GM12878 (cell line): ENCODE measurements at regions not wholly inside any gene's neighbourhood (a gene's known extent, or its start where the extent isn't known, plus 50 kb on each side); places are given as distances from the start of the nearest gene placed in this dataset.

ENCODE experiments used
- ATAC-seq: fragments of 200-7000 bp; cut with Tn5 transposase; 3 replicates; pipeline ENCODE4 v1.9.1; 2020; ENCODE audit warnings: mild to moderate bottlenecking, moderate library complexity
- BruUV-seq: library from RNA; stranded (reverse); fragments of 400-500 nt; replicated peaks from 2 replicates; lab custom pipeline; 2021; lab: Mats Ljungman, UMichigan
- CTCF ChIA-PET: fragments of 300-600 bp; sonication (Branson Sonifier 250); formaldehyde crosslinking; extraction: SDS; loops from one replicate; lab custom pipeline; 2021; ENCODE audit warnings: inconsistent platforms; lab: Yijun Ruan, JAX
- POLR2A ChIA-PET: fragments of 350-600 bp; formaldehyde crosslinking; extraction: SDS; loops from one replicate; lab custom pipeline; 2021; ENCODE audit warnings: inconsistent platforms; lab: Charles Lee
- RAD21 ChIA-PET: fragments of 300-600 bp; sonication (Branson Sonifier 250); formaldehyde crosslinking; loops from one replicate; lab custom pipeline; 2023; ENCODE audit warnings: antibody characterized with exemption; ENCODE audit not compliant: unreplicated experiment; lab: Charles Lee
- SMC1A ChIA-PET: fragments of 300-600 bp; sonication (Branson Sonifier 250); formaldehyde crosslinking; loops from one replicate; lab custom pipeline; 2023; ENCODE audit not compliant: unreplicated experiment, uncharacterized antibody; lab: Charles Lee
- DNase-seq: peaks from one replicate; pipeline ENCODE4 v3.0.0-alpha.2; 2011; ENCODE audit warnings: low read depth, low spot score
- FAIRE-seq: peaks from 3 replicates; lab custom pipeline; 2011; peaks lifted over from hg19 to GRCh38; lab: Jason Lieb, UNC
- H2AFZ ChIP-seq: 2 replicates; pipeline ENCODE4 v1.6.0; 2011; ENCODE audit warnings: low read depth, low read length, control low read depth; ENCODE audit not compliant: control insufficient read depth
- H3K27ac ChIP-seq: 2 replicates; pipeline ENCODE4 v1.5.1; 2011; ENCODE audit warnings: control low read depth; ENCODE audit not compliant: control insufficient read depth, insufficient read depth
- H3K27me3 ChIP-seq, 2 experiments: replicated peaks in 1 of 2; 2 replicates each; pipeline versions ENCODE4 v1.6.0 to v1.6.1; 2011; ENCODE audit warnings: low read length in 1 of 2; ENCODE audit not compliant: control insufficient read depth in 2 of 2, insufficient read depth in 2 of 2
- H3K36me3 ChIP-seq, 2 experiments: 2 replicates each; pipeline ENCODE4 v1.5.1; 2011; ENCODE audit warnings: low read length in 1 of 2; ENCODE audit not compliant: control insufficient read depth in 2 of 2, insufficient read depth in 2 of 2
- H3K4me1 ChIP-seq: 2 replicates; pipeline ENCODE4 v1.6.1; 2011; ENCODE audit warnings: mild to moderate bottlenecking, low read length, moderate library complexity, mixed read lengths; ENCODE audit not compliant: control insufficient read depth, insufficient read depth
- H3K4me2 ChIP-seq: 2 replicates; pipeline ENCODE4 v1.6.0; 2011; ENCODE audit warnings: control low read depth; ENCODE audit not compliant: control insufficient read depth, insufficient read depth
- H3K4me3 ChIP-seq: fragments of 200-600 bp; sonication (generic); 2 replicates; pipeline ENCODE4 v1.5.1; 2016
- H3K79me2 ChIP-seq: 2 replicates; pipeline ENCODE4 v1.6.0; 2011; ENCODE audit warnings: low read length; ENCODE audit not compliant: control insufficient read depth, insufficient read depth
- H3K9ac ChIP-seq: 2 replicates; pipeline ENCODE4 v1.8.0; 2011; ENCODE audit warnings: low read length, control low read depth, mixed read lengths; ENCODE audit not compliant: control insufficient read depth, insufficient read depth
- H3K9me3 ChIP-seq: replicated peaks from 3 replicates; pipeline ENCODE4 v1.5.1; 2011; ENCODE audit warnings: mild to moderate bottlenecking, low read length; ENCODE audit not compliant: control insufficient read depth, insufficient read depth
- H4K20me1 ChIP-seq: 2 replicates; pipeline ENCODE4 v1.6.0; 2011; ENCODE audit not compliant: control insufficient read depth, insufficient read depth
- EGR1 ChIP-seq, 2 experiments: IDR thresholded peaks; 1 replicate in 1 of 2; 2 replicates in 1 of 2; pipeline ENCODE4 v1.6.1; 2011 to 2012; ENCODE audit warnings: low read depth in 2 of 2, low read length in 2 of 2, borderline replicate concordance in 1 of 2, mild to moderate bottlenecking in 1 of 2, moderate library complexity in 1 of 2
- ESRRA ChIP-seq: IDR thresholded peaks from 2 replicates; pipeline ENCODE4 v1.6.1; 2012; ENCODE audit warnings: mild to moderate bottlenecking, low read length, improper control_type of control experiment
- FOS ChIP-seq: IDR thresholded peaks from 3 replicates; pipeline ENCODE4 v1.6.1; 2011; ENCODE audit warnings: borderline replicate concordance; ENCODE audit not compliant: insufficient read length; ENCODE audit errors: extremely low read depth
- IKZF1 ChIP-seq: fragments of 450-650 bp; conservative IDR thresholded peaks from 2 replicates; pipeline ENCODE4 v1.6.1; 2017; ENCODE audit warnings: antibody characterized with exemption, mild to moderate bottlenecking
- NR2C2 ChIP-seq: IDR thresholded peaks from 2 replicates; pipeline ENCODE4 v1.6.1; 2011; ENCODE audit warnings: borderline replicate concordance, low read depth; ENCODE audit not compliant: control insufficient read depth, insufficient read length
- PKNOX1 ChIP-seq: fragments of 450-650 bp; IDR thresholded peaks from 2 replicates; pipeline ENCODE4 v1.6.1; 2016; ENCODE audit warnings: mild to moderate bottlenecking
- RBBP5 ChIP-seq: fragments of 200-600 bp; sonication (generic); conservative IDR thresholded peaks from 2 replicates; pipeline ENCODE4 v1.6.1; 2016
- REST ChIP-seq: IDR thresholded peaks from 2 replicates; pipeline ENCODE4 v1.6.1; 2012; ENCODE audit warnings: mild to moderate bottlenecking, low read depth, low read length
- SREBF2 ChIP-seq: IDR thresholded peaks from 2 replicates; pipeline ENCODE4 v1.6.1; 2012; ENCODE audit warnings: mild to moderate bottlenecking, low read length
- SRF ChIP-seq, 2 experiments: IDR thresholded peaks; 2 replicates each; pipeline ENCODE4 v1.6.1; 2011; ENCODE audit warnings: low read depth in 2 of 2, low read length in 2 of 2, mild to moderate bottlenecking in 1 of 2, moderate library complexity in 1 of 2
- ZNF622 ChIP-seq: fragments of 450-650 bp; IDR thresholded peaks from 2 replicates; pipeline ENCODE4 v1.6.1; 2017; ENCODE audit warnings: mild to moderate bottlenecking, inconsistent platforms
- WGBS: methylation state at CpG from one replicate; pipeline ENCODE4 v1.1.6; 2016; ENCODE audit warnings: low lambda C conversion rate; ENCODE audit not compliant: insufficient replicate concordance, insufficient coverage; ENCODE audit errors: missing lambda C conversion rate; 5-methylcytosine and 5-hydroxymethylcytosine counted together
- in situ Hi-C: fragments of 300-500 bp; cut with MboI; formaldehyde crosslinking; loops from 9 replicates; pipeline ENCODE4 v1.14.3; 2018; ENCODE audit warnings: mixed read lengths
- intact Hi-C: fragments of 100-400 bp; cut with micrococcal nuclease; formaldehyde crosslinking; loops from one replicate; pipeline ENCODE4 v1.14.2; 2022; ENCODE audit not compliant: unreplicated experiment
- TF ChIP-seq, protein P1 (sequence below): fragments of 450-650 bp; IDR thresholded peaks from 2 replicates; pipeline ENCODE4 v1.6.1; 2014; ENCODE audit warnings: mild to moderate bottlenecking
- TF ChIP-seq, protein P2 (sequence below): fragments of 450-650 bp; IDR thresholded peaks from 2 replicates; pipeline ENCODE4 v1.6.1; 2016; ENCODE audit warnings: mild to moderate bottlenecking

GRCh38 chr9:17009071-17009470 is 125.8 kb upstream of the CNTLN start:
- no peak for ATAC-seq
- in situ Hi-C loops (no loop called here), intact Hi-C loops (no loop called here)
- Histone ChIP-seq H3K27ac (no peak overlapping the region), H3K4me2 (no peak overlapping the region), H3K9ac (no peak overlapping the region), H3K36me3 (no peaks in the 10 kb centered on the region), H3K4me3 (no peak overlapping the region), H3K9me3 (no peaks in the 10 kb centered on the region), H3K27me3 (no peaks in the 10 kb centered on the region), H4K20me1 (no peaks in the 10 kb centered on the region), H3K4me1 (no peaks in the 10 kb centered on the region), H3K79me2 (no peaks in the 10 kb centered on the region), H2AFZ (no peak overlapping the region)
- no peak for FAIRE-seq
- RAD21 ChIA-PET = no interaction called here
- no TSS peak for BruUV-seq
- TF ChIP-seq ZNF622 (no peak), SREBF2 (no peak), SRF (IDR thresholded peaks at IDR 0.05; ENCODE audit: low read depth in 2 of 2, low read length in 2 of 2) (no peak), ESRRA (no peak), IKZF1 (no peak), EGR1 (IDR thresholded peaks at IDR 0.05; ENCODE audit: borderline replicate concordance in 1 of 2, low read depth in 2 of 2, low read length in 2 of 2) (no peak), RBBP5 (no peak), REST (no peak), FOS (no peak), PKNOX1 (no peak), NR2C2 (no peak)
- TF ChIP-seq, protein P1, sequence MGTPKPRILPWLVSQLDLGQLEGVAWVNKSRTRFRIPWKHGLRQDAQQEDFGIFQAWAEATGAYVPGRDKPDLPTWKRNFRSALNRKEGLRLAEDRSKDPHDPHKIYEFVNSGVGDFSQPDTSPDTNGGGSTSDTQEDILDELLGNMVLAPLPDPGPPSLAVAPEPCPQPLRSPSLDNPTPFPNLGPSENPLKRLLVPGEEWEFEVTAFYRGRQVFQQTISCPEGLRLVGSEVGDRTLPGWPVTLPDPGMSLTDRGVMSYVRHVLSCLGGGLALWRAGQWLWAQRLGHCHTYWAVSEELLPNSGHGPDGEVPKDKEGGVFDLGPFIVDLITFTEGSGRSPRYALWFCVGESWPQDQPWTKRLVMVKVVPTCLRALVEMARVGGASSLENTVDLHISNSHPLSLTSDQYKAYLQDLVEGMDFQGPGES = no peak
- TF ChIP-seq, protein P2, sequence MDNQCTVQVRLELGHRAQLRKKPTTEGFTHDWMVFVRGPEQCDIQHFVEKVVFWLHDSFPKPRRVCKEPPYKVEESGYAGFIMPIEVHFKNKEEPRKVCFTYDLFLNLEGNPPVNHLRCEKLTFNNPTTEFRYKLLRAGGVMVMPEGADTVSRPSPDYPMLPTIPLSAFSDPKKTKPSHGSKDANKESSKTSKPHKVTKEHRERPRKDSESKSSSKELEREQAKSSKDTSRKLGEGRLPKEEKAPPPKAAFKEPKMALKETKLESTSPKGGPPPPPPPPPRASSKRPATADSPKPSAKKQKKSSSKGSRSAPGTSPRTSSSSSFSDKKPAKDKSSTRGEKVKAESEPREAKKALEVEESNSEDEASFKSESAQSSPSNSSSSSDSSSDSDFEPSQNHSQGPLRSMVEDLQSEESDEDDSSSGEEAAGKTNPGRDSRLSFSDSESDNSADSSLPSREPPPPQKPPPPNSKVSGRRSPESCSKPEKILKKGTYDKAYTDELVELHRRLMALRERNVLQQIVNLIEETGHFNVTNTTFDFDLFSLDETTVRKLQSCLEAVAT = no peak
- SMC1A ChIA-PET = no interaction called here
- POLR2A ChIA-PET = no interaction called here
- no peak for DNase-seq
- CTCF ChIA-PET = no interaction called here
- WGBS = 47% methylated on average over 2 of the region's 2 CpGs
